GM23338 (cell line): ENCODE measurements at regions not wholly inside any gene's neighbourhood (a gene's known extent, or its start where the extent isn't known, plus 50 kb on each side); places are given as distances from the start of the nearest gene placed in this dataset.

Experiments used
- ATAC-seq: fragments of 200-7000 bp; cut with Tn5 transposase; 3 replicates; pipeline ENCODE4 v1.9.1; 2020
- DNase-seq: peaks from one replicate; pipeline ENCODE4 v3.0.0-alpha.2; 2015; ENCODE audit warnings: low spot score
- H2AFZ ChIP-seq: fragments of 200-600 bp; sonication (generic); 2 replicates; pipeline ENCODE4 v1.8.0; 2016; ENCODE audit warnings: antibody characterized with exemption, mild to moderate bottlenecking, moderate library complexity
- H3F3A ChIP-seq: fragments of 200-600 bp; sonication (generic); replicated peaks from 2 replicates; pipeline ENCODE4 v1.8.0; 2017; ENCODE audit warnings: antibody characterized with exemption, mixed run types, low read depth
- H3K27ac ChIP-seq: fragments of 200-600 bp; sonication (generic); 2 replicates; pipeline ENCODE4 v1.6.1; 2016; ENCODE audit warnings: low read depth
- H3K27me3 ChIP-seq: fragments of 200-600 bp; sonication (generic); 2 replicates; pipeline ENCODE4 v1.8.0; 2016; ENCODE audit warnings: mild to moderate bottlenecking, mixed run types, moderate library complexity; ENCODE audit not compliant: insufficient read depth
- H3K36me3 ChIP-seq: fragments of 200-600 bp; sonication (generic); 2 replicates; pipeline ENCODE4 v1.8.0; 2016; ENCODE audit warnings: mild to moderate bottlenecking; ENCODE audit not compliant: insufficient read depth
- H3K4me1 ChIP-seq: fragments of 200-600 bp; sonication (generic); 2 replicates; pipeline ENCODE4 v1.8.0; 2016; ENCODE audit warnings: mild to moderate bottlenecking, moderate library complexity; ENCODE audit not compliant: insufficient read depth
- H3K4me2 ChIP-seq: fragments of 200-600 bp; sonication (generic); 2 replicates; pipeline ENCODE4 v1.7.1; 2017; ENCODE audit warnings: mixed run types
- H3K4me3 ChIP-seq: fragments of 200-600 bp; sonication (generic); 2 replicates; pipeline ENCODE4 v1.6.1; 2016; ENCODE audit warnings: mixed run types
- H3K79me2 ChIP-seq: fragments of 200-600 bp; sonication (generic); replicated peaks from 2 replicates; pipeline ENCODE4 v1.8.0; 2017; ENCODE audit warnings: mild to moderate bottlenecking; ENCODE audit not compliant: insufficient read depth
- H3K9me2 ChIP-seq: fragments of 200-600 bp; sonication (generic); 2 replicates; pipeline ENCODE4 v1.8.0; 2017; ENCODE audit not compliant: insufficient read depth
- H4K20me1 ChIP-seq: fragments of 200-600 bp; sonication (generic); replicated peaks from 2 replicates; pipeline ENCODE4 v1.8.0; 2017; ENCODE audit warnings: mild to moderate bottlenecking; ENCODE audit not compliant: insufficient read depth
- H3K27ac Mint-ChIP-seq: 2 replicates; pipeline ENCODE4 v1.8.0; 2020; ENCODE audit warnings: inconsistent platforms, mild to moderate bottlenecking, moderate library complexity, mixed read lengths
- H3K27me3 Mint-ChIP-seq: 3 replicates; pipeline ENCODE4 v1.8.0; 2022; ENCODE audit warnings: low read depth, mild to moderate bottlenecking, moderate library complexity, mixed read lengths, inconsistent platforms; ENCODE audit not compliant: insufficient read depth, poor library complexity
- H3K36me3 Mint-ChIP-seq: 3 replicates; pipeline ENCODE4 v1.8.0; 2021; ENCODE audit warnings: low read depth, mild to moderate bottlenecking, inconsistent platforms, moderate library complexity, mixed read lengths
- H3K4me1 Mint-ChIP-seq: 3 replicates; pipeline ENCODE4 v1.8.0; 2020; ENCODE audit warnings: mild to moderate bottlenecking, inconsistent platforms, mixed read lengths
- H3K4me3 Mint-ChIP-seq: 3 replicates; pipeline ENCODE4 v1.8.0; 2021; ENCODE audit warnings: moderate library complexity, mild to moderate bottlenecking, inconsistent platforms, mixed read lengths
- H3K9me3 Mint-ChIP-seq: 3 replicates; pipeline ENCODE4 v1.8.0; 2020; ENCODE audit warnings: moderate library complexity, mild to moderate bottlenecking, inconsistent platforms, mixed read lengths
- CTCF ChIP-seq, 2 experiments: fragments of 200-600 bp in 1 of 2; sonication (generic) in 1 of 2; conservative IDR thresholded peaks; 2 replicates each; pipeline versions ENCODE4 v1.5.1 to v1.6.1; 2016 to 2017; ENCODE audit warnings: antibody characterized with exemption in 2 of 2, low read depth in 2 of 2, mild to moderate bottlenecking in 2 of 2, moderate library complexity in 1 of 2
- ETS1 ChIP-seq: IDR thresholded peaks from 2 replicates; pipeline ENCODE4 v1.6.1; 2016; ENCODE audit warnings: antibody characterized with exemption
- EZH2phosphoT487 ChIP-seq: fragments of 200-600 bp; sonication (generic); IDR thresholded peaks from one replicate; pipeline ENCODE4 v1.8.1; 2018; ENCODE audit warnings: antibody characterized with exemption; ENCODE audit not compliant: unreplicated experiment
- JUNB ChIP-seq: IDR thresholded peaks from one replicate; pipeline ENCODE4 v1.6.1; 2016; ENCODE audit warnings: antibody characterized with exemption; ENCODE audit not compliant: unreplicated experiment
- NANOG ChIP-seq: IDR thresholded peaks from 2 replicates; pipeline ENCODE4 v1.6.1; 2016; ENCODE audit warnings: antibody characterized with exemption, borderline replicate concordance
- POLR2AphosphoS5 ChIP-seq: IDR thresholded peaks from 2 replicates; pipeline ENCODE4 v1.6.1; 2016; ENCODE audit warnings: antibody characterized with exemption, low read depth
- REST ChIP-seq: IDR thresholded peaks from one replicate; pipeline ENCODE4 v1.6.1; 2018; ENCODE audit warnings: antibody characterized with exemption; ENCODE audit not compliant: unreplicated experiment
- STAT1 ChIP-seq: IDR thresholded peaks from one replicate; pipeline ENCODE4 v1.6.1; 2016; ENCODE audit warnings: antibody characterized with exemption; ENCODE audit not compliant: unreplicated experiment
- ZNF114 ChIP-seq: fragments of 250-450 bp; sonication (Bioruptor Pico); IDR thresholded peaks from 2 replicates; pipeline ENCODE4 v1.5.0; 2020; ENCODE audit warnings: mild to moderate bottlenecking, moderate library complexity
- ZNF331 ChIP-seq: fragments of 250-450 bp; sonication (Bioruptor Pico); IDR thresholded peaks from 2 replicates; pipeline ENCODE4 v1.5.0; 2020; ENCODE audit warnings: low read depth, mild to moderate bottlenecking, moderate library complexity
- ZNF462 ChIP-seq: fragments of 250-450 bp; sonication (Bioruptor Pico); IDR thresholded peaks from 2 replicates; pipeline ENCODE4 v1.5.0; 2020; ENCODE audit warnings: mild to moderate bottlenecking, moderate library complexity

- H3K4me1 Mint-ChIP-seq = peaks cover 25% of the 10 kb centered on the region
- H3K79me2 ChIP-seq = no peaks in the 10 kb centered on the region
- H4K20me1 ChIP-seq = no peaks in the 10 kb centered on the region
- no peak for ATAC-seq
- no peaks in the 10 kb centered on the region for H3K36me3 ChIP-seq
- no peaks in the 10 kb centered on the region for H3K27me3 ChIP-seq
- H3F3A ChIP-seq = no peaks in the 10 kb centered on the region
- H3K36me3 Mint-ChIP-seq = no peaks in the 10 kb centered on the region
- no peak overlapping the region for H3K4me3 Mint-ChIP-seq
- no peak overlapping the region for H3K27ac Mint-ChIP-seq
- H3K4me3 ChIP-seq = no peak overlapping the region
- DNase-seq = no peak
- TF ChIP-seq REST (no peak), ZNF331 (CRISPR knock-in tag) (no peak), JUNB (no peak), NANOG (no peak), STAT1 (no peak), CTCF (conservative IDR thresholded peaks at IDR 0.05; ENCODE audit: low read depth in 2 of 2) (no peak), ZNF114 (CRISPR knock-in tag) (no peak), EZH2phosphoT487 (no peak), ETS1 (no peak), ZNF462 (CRISPR knock-in tag) (no peak), POLR2AphosphoS5 (no peak)
- peaks cover 18% of the 10 kb centered on the region; the same call in 1 of the 2 replicates for H3K4me1 ChIP-seq
- H3K9me2 ChIP-seq = 0 out of 2 replicates have a peak, but pooled peaks cover 6% of the 10 kb centered on the region
- no peaks in the 10 kb centered on the region for H3K27me3 Mint-ChIP-seq
- no peak overlapping the region for H2AFZ ChIP-seq
- H3K9me3 Mint-ChIP-seq = no peaks in the 10 kb centered on the region
- H3K27ac ChIP-seq = no peak overlapping the region
- no peak overlapping the region for H3K4me2 ChIP-seq
Measured at GRCh38 chr2:220885593-220885992, 686.5 kb downstream of the EPHA4 start.
